ENCODE measurements at regions not wholly inside any gene's neighbourhood (a gene's known extent, or its start where the extent isn't known, plus 50 kb on each side); places are given as distances from the start of the nearest gene placed in this dataset.

DNA sequence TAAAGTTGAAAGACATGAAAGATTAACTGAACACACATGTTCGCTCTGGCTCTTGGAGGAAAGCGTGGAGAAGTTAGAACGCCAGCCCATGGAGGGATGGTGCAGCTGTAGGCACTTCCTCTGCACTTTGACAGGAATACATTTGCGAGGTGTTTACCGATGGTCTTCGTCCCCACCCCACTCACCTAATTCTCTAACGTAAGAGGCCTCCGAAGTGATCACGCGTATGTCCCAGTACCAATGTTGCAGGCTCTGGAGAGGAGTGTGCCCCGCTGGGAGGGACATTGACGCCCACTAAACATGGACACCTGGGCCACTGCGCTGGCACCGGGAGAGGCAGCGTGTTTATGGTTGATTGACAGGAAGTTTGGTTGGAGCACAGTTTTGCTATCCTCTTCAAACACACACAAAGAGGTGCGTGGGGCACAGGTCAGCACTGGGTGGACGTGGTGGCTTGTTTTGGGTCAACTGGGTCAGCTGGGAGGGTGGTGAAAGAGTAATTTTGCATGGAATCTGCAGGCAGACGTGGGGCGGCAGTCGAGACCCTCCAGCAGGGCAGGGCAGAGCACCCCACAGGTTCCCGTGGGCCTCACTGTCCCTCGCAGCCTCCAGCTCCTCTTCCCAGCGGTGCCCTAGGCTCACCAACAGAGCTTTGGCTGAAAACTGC lies 110.1 kb downstream of the DLL1 start:
- no peak for TF ChIP-seq SIN3A (IDR thresholded peaks at IDR 0.05; ENCODE audit: borderline replicate concordance, insufficient read depth, low read length)
- no peak for TF ChIP-seq TAF1 (IDR thresholded peaks at IDR 0.05; ENCODE audit: borderline replicate concordance, insufficient read depth, low read length)
- TF ChIP-seq FOXP2 (optimal IDR thresholded peaks at IDR 0.05; ENCODE audit: borderline replicate concordance, extremely low read depth, extremely low read length, insufficient read depth) = no peak
- TF ChIP-seq POLR2AphosphoS5 (IDR thresholded peaks at IDR 0.05; ENCODE audit: low read depth, low read length) = no peak
- TF ChIP-seq, protein P1, sequence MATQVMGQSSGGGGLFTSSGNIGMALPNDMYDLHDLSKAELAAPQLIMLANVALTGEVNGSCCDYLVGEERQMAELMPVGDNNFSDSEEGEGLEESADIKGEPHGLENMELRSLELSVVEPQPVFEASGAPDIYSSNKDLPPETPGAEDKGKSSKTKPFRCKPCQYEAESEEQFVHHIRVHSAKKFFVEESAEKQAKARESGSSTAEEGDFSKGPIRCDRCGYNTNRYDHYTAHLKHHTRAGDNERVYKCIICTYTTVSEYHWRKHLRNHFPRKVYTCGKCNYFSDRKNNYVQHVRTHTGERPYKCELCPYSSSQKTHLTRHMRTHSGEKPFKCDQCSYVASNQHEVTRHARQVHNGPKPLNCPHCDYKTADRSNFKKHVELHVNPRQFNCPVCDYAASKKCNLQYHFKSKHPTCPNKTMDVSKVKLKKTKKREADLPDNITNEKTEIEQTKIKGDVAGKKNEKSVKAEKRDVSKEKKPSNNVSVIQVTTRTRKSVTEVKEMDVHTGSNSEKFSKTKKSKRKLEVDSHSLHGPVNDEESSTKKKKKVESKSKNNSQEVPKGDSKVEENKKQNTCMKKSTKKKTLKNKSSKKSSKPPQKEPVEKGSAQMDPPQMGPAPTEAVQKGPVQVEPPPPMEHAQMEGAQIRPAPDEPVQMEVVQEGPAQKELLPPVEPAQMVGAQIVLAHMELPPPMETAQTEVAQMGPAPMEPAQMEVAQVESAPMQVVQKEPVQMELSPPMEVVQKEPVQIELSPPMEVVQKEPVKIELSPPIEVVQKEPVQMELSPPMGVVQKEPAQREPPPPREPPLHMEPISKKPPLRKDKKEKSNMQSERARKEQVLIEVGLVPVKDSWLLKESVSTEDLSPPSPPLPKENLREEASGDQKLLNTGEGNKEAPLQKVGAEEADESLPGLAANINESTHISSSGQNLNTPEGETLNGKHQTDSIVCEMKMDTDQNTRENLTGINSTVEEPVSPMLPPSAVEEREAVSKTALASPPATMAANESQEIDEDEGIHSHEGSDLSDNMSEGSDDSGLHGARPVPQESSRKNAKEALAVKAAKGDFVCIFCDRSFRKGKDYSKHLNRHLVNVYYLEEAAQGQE (IDR thresholded peaks at IDR 0.05; ENCODE audit: insufficient read depth in 1 of 2, low read depth in 2 of 2, low read length in 2 of 2) = no peak

DNA sequence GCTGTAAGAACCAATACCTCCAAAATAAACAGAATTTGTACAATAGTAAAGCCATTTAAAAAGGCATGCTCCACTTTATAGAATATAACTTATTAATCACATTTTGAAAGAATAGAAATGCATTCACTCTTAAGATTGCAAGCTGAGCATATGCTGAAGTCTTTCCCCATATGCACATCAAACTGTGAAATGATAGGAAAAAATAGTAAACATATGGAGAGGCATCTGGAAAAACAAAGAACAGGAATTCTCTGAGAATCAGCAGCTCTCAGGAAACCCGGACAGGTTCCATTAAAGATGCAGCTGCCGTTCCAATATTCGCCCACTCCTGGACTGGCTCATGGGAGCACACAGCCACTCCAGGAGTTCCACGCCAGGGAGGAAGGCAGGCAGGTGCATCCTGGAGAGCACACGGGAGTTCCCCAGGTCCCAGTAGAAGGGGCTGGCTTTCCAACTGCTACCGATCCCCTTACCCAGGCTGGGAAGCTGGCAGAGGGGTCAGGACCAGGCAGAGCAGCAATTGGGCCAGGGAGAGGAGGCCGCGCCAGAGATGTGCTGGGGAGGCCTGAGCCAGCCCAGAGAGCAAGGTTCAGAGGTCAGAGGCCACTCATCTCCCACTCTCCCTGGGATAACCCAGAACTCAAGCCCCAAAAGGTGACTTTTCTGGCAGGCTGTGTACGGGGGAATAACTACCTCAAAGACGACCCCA lies 111.1 kb downstream of the DLL1 start:
- TF ChIP-seq SIN3A (IDR thresholded peaks at IDR 0.05; ENCODE audit: borderline replicate concordance, insufficient read depth, low read length) (no peak), FOXP2 (optimal IDR thresholded peaks at IDR 0.05; ENCODE audit: borderline replicate concordance, extremely low read depth, extremely low read length, insufficient read depth) (no peak), POLR2AphosphoS5 (IDR thresholded peaks at IDR 0.05; ENCODE audit: low read depth, low read length) (no peak), TAF1 (IDR thresholded peaks at IDR 0.05; ENCODE audit: borderline replicate concordance, insufficient read depth, low read length) (no peak)
- TF ChIP-seq, protein P1 (IDR thresholded peaks at IDR 0.05; ENCODE audit: insufficient read depth in 1 of 2, low read depth in 2 of 2, low read length in 2 of 2) = no peak

DNA sequence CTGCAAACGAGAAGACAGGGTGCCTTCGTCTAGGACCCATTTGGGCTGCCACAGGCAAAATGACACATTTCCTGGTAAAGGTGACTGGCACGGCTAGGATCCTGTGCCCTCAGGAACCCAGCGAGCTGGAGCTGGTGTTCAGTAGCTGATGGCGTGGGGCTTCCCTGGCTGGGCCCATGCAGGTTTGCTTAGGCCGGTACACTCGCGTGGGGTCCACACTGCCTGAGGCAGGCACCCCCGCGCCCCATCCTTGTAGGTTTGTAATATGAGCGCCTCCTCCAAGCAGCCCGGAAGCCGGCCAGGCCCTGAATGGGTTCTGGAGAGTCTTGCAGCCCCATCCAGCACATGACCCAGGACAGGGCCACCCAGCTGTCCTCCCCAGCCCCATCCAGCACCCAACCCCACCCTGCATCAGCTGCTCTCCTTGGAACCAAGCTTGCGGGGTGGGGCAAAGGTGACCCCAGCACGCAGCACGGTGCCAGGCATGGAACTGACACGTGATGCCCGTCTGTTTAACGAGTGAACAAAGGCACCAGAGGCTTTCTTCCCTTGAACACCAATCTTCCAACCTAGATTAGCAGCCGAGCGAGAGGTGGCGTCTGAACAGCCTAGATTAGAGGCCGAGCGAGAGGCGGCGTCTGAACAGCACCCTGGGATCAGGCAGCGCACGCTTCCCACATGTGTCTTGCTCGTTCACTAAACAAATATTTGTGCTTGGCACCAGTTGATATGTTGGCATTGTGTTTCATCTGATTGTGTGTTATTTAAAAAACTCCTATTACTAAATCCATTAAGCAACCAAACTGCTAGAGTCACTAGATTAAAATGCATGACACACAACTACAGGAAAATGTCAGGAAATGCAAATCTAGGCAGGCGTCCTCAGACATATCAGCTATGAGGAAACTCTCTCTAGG lies 112.1 kb downstream of the DLL1 start:
- TF ChIP-seq FOXP2 (optimal IDR thresholded peaks at IDR 0.05; ENCODE audit: borderline replicate concordance, extremely low read depth, extremely low read length, insufficient read depth) (no peak), TAF1 (IDR thresholded peaks at IDR 0.05; ENCODE audit: borderline replicate concordance, insufficient read depth, low read length) (no peak), SIN3A (IDR thresholded peaks at IDR 0.05; ENCODE audit: borderline replicate concordance, insufficient read depth, low read length) (no peak)
- TF ChIP-seq, protein P1 (IDR thresholded peaks at IDR 0.05; ENCODE audit: insufficient read depth in 1 of 2, low read depth in 2 of 2, low read length in 2 of 2) = no peak

DNA sequence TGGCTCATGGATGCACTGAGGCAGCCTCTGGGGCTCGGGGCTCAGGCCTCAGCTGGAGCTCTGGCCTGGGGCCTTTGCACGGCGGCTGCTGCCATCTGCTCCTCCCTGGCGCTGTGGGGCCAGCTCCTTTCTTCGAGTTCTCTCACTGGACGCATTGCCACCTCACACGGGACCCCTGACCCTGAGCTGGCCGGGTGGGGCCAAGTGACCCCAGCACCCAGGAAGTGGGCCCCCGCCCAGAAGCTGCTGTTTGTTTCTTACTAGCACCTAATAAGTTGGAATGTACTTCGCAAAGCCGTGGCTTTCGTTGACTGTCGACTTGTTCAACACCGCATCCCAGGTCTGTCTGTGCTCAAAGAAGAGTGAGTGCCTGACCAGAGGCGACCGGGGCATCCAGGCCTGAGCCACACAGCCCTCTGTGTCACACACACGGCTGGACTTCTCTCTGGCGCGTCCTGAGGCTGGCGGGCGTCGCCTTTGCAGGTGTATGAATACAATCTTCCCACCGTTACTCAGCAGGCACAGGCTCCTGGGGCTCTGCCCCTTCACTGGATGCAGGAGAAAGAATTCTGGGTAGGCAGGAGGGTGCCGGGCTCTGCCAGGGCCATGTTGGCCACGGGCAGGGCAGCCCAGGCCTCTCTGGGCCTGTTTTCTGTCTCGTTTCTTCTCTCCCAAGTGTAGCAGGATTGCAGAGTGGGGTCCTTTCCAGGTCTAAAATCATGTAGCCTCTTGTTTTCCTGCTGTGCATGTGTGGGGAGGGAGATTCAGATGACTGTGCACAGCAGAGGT lies 112.9 kb downstream of the DLL1 start:
- TF ChIP-seq, protein P1 (IDR thresholded peaks at IDR 0.05; ENCODE audit: insufficient read depth in 1 of 2, low read depth in 2 of 2, low read length in 2 of 2) = no peak
- TF ChIP-seq FOXP2 (optimal IDR thresholded peaks at IDR 0.05; ENCODE audit: borderline replicate concordance, extremely low read depth, extremely low read length, insufficient read depth) (no peak), SIN3A (IDR thresholded peaks at IDR 0.05; ENCODE audit: borderline replicate concordance, insufficient read depth, low read length) (no peak), TAF1 (IDR thresholded peaks at IDR 0.05; ENCODE audit: borderline replicate concordance, insufficient read depth, low read length) (no peak), POLR2AphosphoS5 (IDR thresholded peaks at IDR 0.05; ENCODE audit: low read depth, low read length) (no peak)
